B cell (primary cell): ENCODE measurements at regions not wholly inside any gene's neighbourhood (a gene's known extent, or its start where the extent isn't known, plus 50 kb on each side); places are given as distances from the start of the nearest gene placed in this dataset.

ENCODE experiments used
- ATAC-seq: fragments of 200-7000 bp; cut with Tn5 transposase; one replicate; pipeline ENCODE4 v1.10.0; 2021; ENCODE audit warnings: low read depth, mild to moderate bottlenecking, moderate number of reproducible peaks, moderate library complexity
- CTCF ChIA-PET: fragments of 350-600 bp; sonication (Branson Sonifier 250); formaldehyde crosslinking; loops from one replicate; lab custom pipeline; 2021; ENCODE audit warnings: antibody characterized with exemption, inconsistent platforms; lab: Charles Lee
- POLR2A ChIA-PET: fragments of 350-600 bp; sonication (Branson Sonifier 250); formaldehyde crosslinking; loops from one replicate; lab custom pipeline; 2021; ENCODE audit warnings: antibody characterized with exemption; lab: Charles Lee
- DNase-seq: peaks from one replicate; pipeline ENCODE4 v3.0.0; 2013
- H2AFZ ChIP-seq: 2 replicates; pipeline ENCODE4 v1.6.1; 2012; ENCODE audit warnings: mild to moderate bottlenecking, low read depth, low read length; ENCODE audit not compliant: insufficient read depth, poor library complexity, severe bottlenecking
- H3K27ac ChIP-seq, 2 donors: 1 replicate in 1 of 2; 2 replicates in 1 of 2; pipeline ENCODE4 v1.5.1; 2012 to 2013; ENCODE audit warnings: low read length in 2 of 2, mild to moderate bottlenecking in 2 of 2, moderate library complexity in 1 of 2
- H3K27me3 ChIP-seq, 4 experiments: fragments of 200-600 bp in 1 of 4; sonication (generic) in 1 of 4; replicated peaks in 1 of 4; 1 replicate in 2 of 4; 2 replicates in 2 of 4; pipeline versions ENCODE4 v1.6.1 to v1.7.0; 2013 to 2016; ENCODE audit warnings: low read length in 3 of 4, mild to moderate bottlenecking in 2 of 4, mixed read lengths in 1 of 4, moderate library complexity in 1 of 4; ENCODE audit not compliant: insufficient read depth in 4 of 4, control insufficient read depth in 3 of 4; ENCODE audit errors: control extremely low read depth in 1 of 4
- H3K36me3 ChIP-seq, 2 experiments: replicated peaks in 1 of 2; 1 replicate in 1 of 2; 2 replicates in 1 of 2; pipeline versions ENCODE4 v1.6.1 to v1.7.1; 2013; ENCODE audit warnings: low read length in 1 of 2; ENCODE audit not compliant: insufficient read depth in 2 of 2, control insufficient read depth in 1 of 2; ENCODE audit errors: control extremely low read depth in 1 of 2, extremely low read depth in 1 of 2
- H3K4me1 ChIP-seq, 2 donors: fragments of 200-600 bp in 1 of 2; sonication (generic) in 1 of 2; 1 replicate in 1 of 2; 2 replicates in 1 of 2; pipeline versions ENCODE4 v1.5.1 to v1.6.1; 2013 to 2017; ENCODE audit warnings: low read length in 2 of 2; ENCODE audit not compliant: control insufficient read depth in 2 of 2, insufficient read depth in 2 of 2
- H3K4me2 ChIP-seq: replicated peaks from 2 replicates; pipeline ENCODE3; 2012; ENCODE audit warnings: mild to moderate bottlenecking, low read depth, low read length; ENCODE audit not compliant: poor library complexity, severe bottlenecking
- H3K4me3 ChIP-seq, 5 experiments: fragments of 200-600 bp in 1 of 5; sonication (generic) in 1 of 5; 1 replicate in 3 of 5; 2 replicates in 2 of 5; pipeline versions ENCODE4 v1.5.1 to v1.7.0; 2011 to 2016; ENCODE audit warnings: low read length in 4 of 5, mild to moderate bottlenecking in 4 of 5, low read depth in 2 of 5, control low read depth in 1 of 5, moderate library complexity in 1 of 5; ENCODE audit not compliant: insufficient read depth in 1 of 5; ENCODE audit errors: control extremely low read depth in 1 of 5, extremely low read depth in 1 of 5
- H3K79me2 ChIP-seq: fragments of 200-600 bp; sonication (generic); one replicate; pipeline ENCODE4 v1.6.0; 2016; ENCODE audit warnings: low read length; ENCODE audit not compliant: control insufficient read depth, insufficient read depth
- H3K9ac ChIP-seq: fragments of 200-600 bp; sonication (generic); 2 replicates; pipeline ENCODE4 v1.6.1; 2017; ENCODE audit warnings: mild to moderate bottlenecking, low read length, moderate library complexity
- H3K9me3 ChIP-seq, 3 donors: one replicate each; pipeline versions ENCODE4 v1.6.1 to v1.7.1; 2013; ENCODE audit warnings: low read length in 2 of 3; ENCODE audit not compliant: control insufficient read depth in 2 of 3, insufficient read depth in 1 of 3; ENCODE audit errors: control extremely low read depth in 1 of 3
- H4K20me1 ChIP-seq: 2 replicates; pipeline ENCODE4 v1.6.0; 2012; ENCODE audit warnings: mild to moderate bottlenecking, low read length; ENCODE audit not compliant: insufficient read depth, control insufficient read depth, poor library complexity, severe bottlenecking
- H3K27ac Mint-ChIP-seq: one replicate; pipeline ENCODE4 v1.8.0; 2021; ENCODE audit warnings: mixed read lengths
- H3K27me3 Mint-ChIP-seq: one replicate; pipeline ENCODE4 v1.8.0; 2021; ENCODE audit warnings: mixed read lengths
- H3K4me1 Mint-ChIP-seq: one replicate; pipeline ENCODE4 v1.8.0; 2021; ENCODE audit warnings: mixed read lengths
- H3K4me3 Mint-ChIP-seq: one replicate; pipeline ENCODE4 v1.8.0; 2021; ENCODE audit warnings: mixed read lengths
- H3K9me3 Mint-ChIP-seq: one replicate; pipeline ENCODE4 v1.8.0; 2022; ENCODE audit warnings: mixed read lengths; ENCODE audit not compliant: insufficient read depth
- EZH2 ChIP-seq: IDR thresholded peaks from 2 replicates; pipeline ENCODE4 v1.6.1; 2012; ENCODE audit warnings: borderline replicate concordance, low read depth, mild to moderate bottlenecking, moderate library complexity, low read length; ENCODE audit not compliant: insufficient read depth, poor library complexity, severe bottlenecking
- WGBS: methylation state at CpG from one replicate; pipeline ENCODE4 v1.1.5; 2013; ENCODE audit warnings: missing lambda C conversion rate; ENCODE audit not compliant: insufficient coverage; 5-methylcytosine and 5-hydroxymethylcytosine counted together
- intact Hi-C: fragments of 100-400 bp; cut with micrococcal nuclease; formaldehyde crosslinking; loops from one replicate; pipeline ENCODE4 v1.10.0; 2022
- TF ChIP-seq, protein P1 (sequence below): fragments of 200-600 bp; IDR thresholded peaks from one replicate; pipeline ENCODE4 v1.8.0; 2022; ENCODE audit warnings: antibody characterized with exemption, mild to moderate bottlenecking

GRCh38 chr6:163710532-163711470 lies 296.3 kb downstream of the QKI start:
- H3K27me3 Mint-ChIP-seq = no peaks in the 10 kb centered on the region
- Histone ChIP-seq H3K36me3 (no peaks in the 10 kb centered on the region), H2AFZ (no peak overlapping the region), H3K27me3 (no peaks in the 10 kb centered on the region), H3K4me3 (peak overlapping the region in 1 of 5 experiments; percentile 6), H4K20me1 (no peaks in the 10 kb centered on the region), H3K79me2 (no peaks in the 10 kb centered on the region), H3K9ac (no peak overlapping the region), H3K4me2 (peak overlapping the region; percentile 74), H3K4me1 (peaks cover 80 to 87% of the 10 kb centered on the region in 2 donors), H3K9me3 (peaks cover 0 to 4% (median 0%) of the 10 kb centered on the region in 3 donors), H3K27ac (no peak overlapping the region)
- no peak for TF ChIP-seq EZH2
- TF ChIP-seq, protein P1, sequence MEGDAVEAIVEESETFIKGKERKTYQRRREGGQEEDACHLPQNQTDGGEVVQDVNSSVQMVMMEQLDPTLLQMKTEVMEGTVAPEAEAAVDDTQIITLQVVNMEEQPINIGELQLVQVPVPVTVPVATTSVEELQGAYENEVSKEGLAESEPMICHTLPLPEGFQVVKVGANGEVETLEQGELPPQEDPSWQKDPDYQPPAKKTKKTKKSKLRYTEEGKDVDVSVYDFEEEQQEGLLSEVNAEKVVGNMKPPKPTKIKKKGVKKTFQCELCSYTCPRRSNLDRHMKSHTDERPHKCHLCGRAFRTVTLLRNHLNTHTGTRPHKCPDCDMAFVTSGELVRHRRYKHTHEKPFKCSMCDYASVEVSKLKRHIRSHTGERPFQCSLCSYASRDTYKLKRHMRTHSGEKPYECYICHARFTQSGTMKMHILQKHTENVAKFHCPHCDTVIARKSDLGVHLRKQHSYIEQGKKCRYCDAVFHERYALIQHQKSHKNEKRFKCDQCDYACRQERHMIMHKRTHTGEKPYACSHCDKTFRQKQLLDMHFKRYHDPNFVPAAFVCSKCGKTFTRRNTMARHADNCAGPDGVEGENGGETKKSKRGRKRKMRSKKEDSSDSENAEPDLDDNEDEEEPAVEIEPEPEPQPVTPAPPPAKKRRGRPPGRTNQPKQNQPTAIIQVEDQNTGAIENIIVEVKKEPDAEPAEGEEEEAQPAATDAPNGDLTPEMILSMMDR = no peak
- POLR2A ChIA-PET = no interaction called here
- H3K4me3 Mint-ChIP-seq = peak overlapping the region; percentile 69
- WGBS = 72% methylated on average over 7 of the region's 13 CpGs
- H3K4me1 Mint-ChIP-seq = peaks cover 81% of the 10 kb centered on the region
- H3K9me3 Mint-ChIP-seq = no peaks in the 10 kb centered on the region
- CTCF ChIA-PET = no interaction called here
- ATAC-seq = no peak
- intact Hi-C loops = no loop called here
- DNase-seq = no peak
- H3K27ac Mint-ChIP-seq = peak overlapping the region; percentile 65

- no peak overlapping the region for H2AFZ ChIP-seq
- H3K4me1 ChIP-seq = peaks cover 87 to 92% of the 10 kb centered on the region in 2 donors
- H3K9me3 Mint-ChIP-seq = no peaks in the 10 kb centered on the region
Observed at GRCh38 chr6:163709693-163710092, 295.2 kb downstream of the QKI start.

More at GRCh38 chr6:163709693-163710092, 295.2 kb downstream of the QKI start:
- no peak for DNase-seq
- POLR2A ChIA-PET = no interaction called here
- no peaks in the 10 kb centered on the region for H3K36me3 ChIP-seq
- Mint-ChIP-seq H3K27me3 (no peaks in the 10 kb centered on the region), H3K27ac (no peak overlapping the region), H3K4me1 (peaks cover 84% of the 10 kb centered on the region), H3K4me3 (no peak overlapping the region)
- ATAC-seq = no peak
- WGBS = 68% methylated on average over 2 of the region's 3 CpGs
- no peaks in the 10 kb centered on the region for H3K79me2 ChIP-seq
- CTCF ChIA-PET = no interaction called here
- H3K27ac ChIP-seq = no peak overlapping the region
- intact Hi-C loops = no loop called here
- no peak overlapping the region for H3K4me3 ChIP-seq
- no peak for TF ChIP-seq EZH2
- TF ChIP-seq, protein P1 = no peak
- peak overlapping the region; percentile 74 for H3K4me2 ChIP-seq
- no peaks in the 10 kb centered on the region for H4K20me1 ChIP-seq
- H3K9me3 ChIP-seq = no peaks in the 10 kb centered on the region
- no peak overlapping the region for H3K9ac ChIP-seq
- no peaks in the 10 kb centered on the region for H3K27me3 ChIP-seq
